CD14-positive monocyte (primary cell): ENCODE measurements at regions not wholly inside any gene's neighbourhood (a gene's known extent, or its start where the extent isn't known, plus 50 kb on each side); places are given as distances from the start of the nearest gene placed in this dataset.

Experiments used
- DNase-seq, 3 donors: peaks; one replicate each; pipeline ENCODE4 v3.0.0-alpha.2; 2011 to 2022
- H2AFZ ChIP-seq: 2 replicates; pipeline ENCODE4 v1.6.0; 2012; ENCODE audit warnings: mild to moderate bottlenecking, low read depth, low read length, inconsistent platforms; ENCODE audit not compliant: insufficient read depth, poor library complexity, severe bottlenecking
- H3K27ac ChIP-seq, 2 donors: 1 replicate in 1 of 2; 2 replicates in 1 of 2; pipeline ENCODE4 v1.5.1; 2012 to 2013; ENCODE audit warnings: low read length in 2 of 2, control low read depth in 1 of 2, inconsistent platforms in 1 of 2, low read depth in 1 of 2, mild to moderate bottlenecking in 1 of 2
- H3K27me3 ChIP-seq, 2 donors: one replicate each; pipeline versions ENCODE4 v1.6.0 to v1.6.1; 2011 to 2013; ENCODE audit warnings: low read length in 2 of 2; ENCODE audit not compliant: control insufficient read depth in 2 of 2, insufficient read depth in 2 of 2
- H3K36me3 ChIP-seq, 2 donors: replicated peaks in 1 of 2; 1 replicate in 1 of 2; 2 replicates in 1 of 2; pipeline versions ENCODE4 v1.5.1 to v1.6.1; 2012 to 2013; ENCODE audit warnings: low read length in 2 of 2, control low read depth in 1 of 2, inconsistent platforms in 1 of 2, mild to moderate bottlenecking in 1 of 2; ENCODE audit not compliant: insufficient read depth in 2 of 2, control insufficient read depth in 1 of 2
- H3K4me1 ChIP-seq, 2 donors: 1 replicate in 1 of 2; 2 replicates in 1 of 2; pipeline versions ENCODE4 v1.5.1 to v1.6.1; 2012 to 2013; ENCODE audit warnings: low read length in 2 of 2, control low read depth in 1 of 2, inconsistent platforms in 1 of 2, mild to moderate bottlenecking in 1 of 2, moderate library complexity in 1 of 2; ENCODE audit not compliant: insufficient read depth in 2 of 2, control insufficient read depth in 1 of 2
- H3K4me2 ChIP-seq: replicated peaks from 2 replicates; pipeline ENCODE3; 2012; ENCODE audit warnings: low read length, moderate library complexity, mild to moderate bottlenecking; ENCODE audit not compliant: poor library complexity, severe bottlenecking; ENCODE audit errors: extremely low read depth
- H3K4me3 ChIP-seq, 3 experiments: fragments of 200-600 bp in 1 of 3; sonication (generic) in 1 of 3; replicated peaks in 1 of 3; 1 replicate in 2 of 3; 2 replicates in 1 of 3; pipeline ENCODE4 v1.5.1; 2011 to 2013; ENCODE audit warnings: low read length in 3 of 3, mild to moderate bottlenecking in 3 of 3, control low read depth in 2 of 3, low read depth in 2 of 3, inconsistent platforms in 1 of 3, moderate library complexity in 1 of 3
- H3K79me2 ChIP-seq: 2 replicates; pipeline ENCODE4 v1.6.0; 2012; ENCODE audit warnings: mild to moderate bottlenecking, control low read depth, inconsistent platforms, low read length, moderate library complexity; ENCODE audit not compliant: insufficient read depth
- H3K9ac ChIP-seq: 2 replicates; pipeline ENCODE4 v1.6.0; 2017; ENCODE audit warnings: low read length, mild to moderate bottlenecking; ENCODE audit not compliant: insufficient read depth, poor library complexity, severe bottlenecking
- H3K9me3 ChIP-seq, 2 donors: replicated peaks in 1 of 2; 1 replicate in 1 of 2; 2 replicates in 1 of 2; pipeline versions ENCODE4 v1.5.1 to v1.6.1; 2012 to 2013; ENCODE audit warnings: low read length in 2 of 2, control low read depth in 1 of 2; ENCODE audit not compliant: control insufficient read depth in 1 of 2, insufficient read depth in 1 of 2
- H4K20me1 ChIP-seq: 2 replicates; pipeline ENCODE4 v1.6.0; 2012; ENCODE audit warnings: mild to moderate bottlenecking, low read length, control low read depth, moderate library complexity; ENCODE audit not compliant: insufficient read depth
- H3K27ac Mint-ChIP-seq, 7 donors: one replicate each; pipeline ENCODE4 v1.8.0; 2020; ENCODE audit warnings: mild to moderate bottlenecking in 7 of 7, mixed read lengths in 7 of 7, moderate library complexity in 6 of 7, inconsistent platforms in 2 of 7
- H3K27me3 Mint-ChIP-seq, 3 donors: one replicate each; pipeline ENCODE4 v1.8.0; 2021 to 2022; ENCODE audit warnings: low read depth in 3 of 3, mild to moderate bottlenecking in 3 of 3, mixed read lengths in 3 of 3, moderate library complexity in 3 of 3, inconsistent platforms in 1 of 3
- H3K36me3 Mint-ChIP-seq, 2 donors: one replicate each; pipeline ENCODE4 v1.8.0; 2020; ENCODE audit warnings: mixed read lengths in 2 of 2, inconsistent platforms in 1 of 2, mild to moderate bottlenecking in 1 of 2
- H3K4me1 Mint-ChIP-seq: one replicate; pipeline ENCODE4 v1.8.0; 2020; ENCODE audit warnings: mild to moderate bottlenecking, mixed read lengths
- H3K4me3 Mint-ChIP-seq, 2 donors: one replicate each; pipeline ENCODE4 v1.8.0; 2020; ENCODE audit warnings: mild to moderate bottlenecking in 2 of 2, mixed read lengths in 2 of 2, moderate library complexity in 1 of 2
- H3K9me3 Mint-ChIP-seq, 7 donors: one replicate each; pipeline ENCODE4 v1.8.0; 2020 to 2022; ENCODE audit warnings: mixed read lengths in 7 of 7, mild to moderate bottlenecking in 6 of 7, moderate library complexity in 6 of 7, inconsistent platforms in 2 of 7
- WGBS: methylation state at CpG from one replicate; pipeline ENCODE4 v1.1.5; 2013; ENCODE audit warnings: missing lambda C conversion rate; ENCODE audit not compliant: insufficient coverage; 5-methylcytosine and 5-hydroxymethylcytosine counted together
- intact Hi-C, 2 donors: fragments of 100-400 bp; cut with micrococcal nuclease; formaldehyde crosslinking; loops; one replicate each; pipeline versions ENCODE4 v1.15.0 to v1.15.1; 2023
- TF ChIP-seq, protein P1 (sequence below): fragments of 200-600 bp; IDR thresholded peaks from one replicate; pipeline ENCODE4 v1.8.0; 2022; ENCODE audit warnings: antibody characterized with exemption, mild to moderate bottlenecking

DNA sequence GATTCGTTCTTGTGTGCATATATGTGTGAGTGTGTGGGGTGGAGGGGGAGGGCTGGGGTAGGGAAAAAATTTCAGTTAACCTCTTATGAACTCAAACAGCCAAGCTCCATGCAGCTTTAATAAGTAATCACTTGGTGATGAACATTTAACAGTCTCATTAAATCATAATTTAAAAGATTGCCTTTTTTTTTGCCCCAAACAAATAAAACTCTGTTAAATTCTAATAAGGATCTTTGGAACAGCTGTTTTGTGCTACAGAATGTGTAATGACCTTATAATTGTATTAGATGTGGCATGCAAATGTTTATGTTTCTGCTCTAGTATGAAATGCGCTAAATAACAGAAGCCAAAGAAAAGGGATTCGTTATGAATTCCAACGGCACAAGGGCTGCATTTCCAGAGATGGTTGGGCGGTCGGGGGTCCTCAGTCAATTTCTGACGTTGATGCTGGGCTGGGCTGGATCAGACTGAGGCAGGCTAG is 80.0 kb upstream of the RORA start:
- Mint-ChIP-seq H3K36me3 (no peaks in the 10 kb centered on the region), H3K4me3 (no peak overlapping the region), H3K4me1 (no peaks in the 10 kb centered on the region), H3K27ac (no peak overlapping the region), H3K9me3 (peaks cover 0 to 14% (median 6%) of the 10 kb centered on the region in 7 donors), H3K27me3 (peaks cover 0 to 1% (median 0%) of the 10 kb centered on the region in 3 donors)
- no peak for DNase-seq
- no peak overlapping the region for H2AFZ ChIP-seq
- H3K9ac ChIP-seq: no peak overlapping the region
- H3K27ac ChIP-seq: no peak overlapping the region
- H3K9me3 ChIP-seq: peaks cover 4 to 5% of the 10 kb centered on the region in 2 donors
- 52% methylated on average over 3 of the region's 7 CpGs for WGBS
- H3K36me3 ChIP-seq: no peaks in the 10 kb centered on the region
- intact Hi-C loops: no loop called here
- H3K4me3 ChIP-seq: no peak overlapping the region
- TF ChIP-seq, protein P1, sequence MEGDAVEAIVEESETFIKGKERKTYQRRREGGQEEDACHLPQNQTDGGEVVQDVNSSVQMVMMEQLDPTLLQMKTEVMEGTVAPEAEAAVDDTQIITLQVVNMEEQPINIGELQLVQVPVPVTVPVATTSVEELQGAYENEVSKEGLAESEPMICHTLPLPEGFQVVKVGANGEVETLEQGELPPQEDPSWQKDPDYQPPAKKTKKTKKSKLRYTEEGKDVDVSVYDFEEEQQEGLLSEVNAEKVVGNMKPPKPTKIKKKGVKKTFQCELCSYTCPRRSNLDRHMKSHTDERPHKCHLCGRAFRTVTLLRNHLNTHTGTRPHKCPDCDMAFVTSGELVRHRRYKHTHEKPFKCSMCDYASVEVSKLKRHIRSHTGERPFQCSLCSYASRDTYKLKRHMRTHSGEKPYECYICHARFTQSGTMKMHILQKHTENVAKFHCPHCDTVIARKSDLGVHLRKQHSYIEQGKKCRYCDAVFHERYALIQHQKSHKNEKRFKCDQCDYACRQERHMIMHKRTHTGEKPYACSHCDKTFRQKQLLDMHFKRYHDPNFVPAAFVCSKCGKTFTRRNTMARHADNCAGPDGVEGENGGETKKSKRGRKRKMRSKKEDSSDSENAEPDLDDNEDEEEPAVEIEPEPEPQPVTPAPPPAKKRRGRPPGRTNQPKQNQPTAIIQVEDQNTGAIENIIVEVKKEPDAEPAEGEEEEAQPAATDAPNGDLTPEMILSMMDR: no peak
- no peaks in the 10 kb centered on the region for H3K27me3 ChIP-seq
- H3K4me1 ChIP-seq: no peaks in the 10 kb centered on the region
- H3K79me2 ChIP-seq: no peaks in the 10 kb centered on the region
- H3K4me2 ChIP-seq: no peak overlapping the region
- no peaks in the 10 kb centered on the region for H4K20me1 ChIP-seq

DNA sequence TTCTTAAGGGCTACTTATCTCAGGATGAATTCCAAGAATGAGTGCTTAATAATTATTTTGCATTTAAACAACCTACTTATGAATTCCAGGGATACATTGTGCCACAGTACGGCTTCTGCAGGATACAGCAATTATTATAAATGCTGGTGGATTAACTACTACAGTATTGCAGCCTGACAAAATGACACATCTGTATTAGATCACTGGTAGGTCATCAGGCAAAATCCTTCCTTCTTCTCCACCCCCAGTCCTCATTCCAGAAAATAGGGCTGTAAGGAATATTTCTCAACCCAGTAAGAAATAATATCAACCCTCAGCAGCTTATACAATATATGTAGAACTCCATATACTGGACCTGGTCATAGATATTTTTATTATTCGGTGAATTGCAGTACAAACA is 79.3 kb upstream of the RORA start:
- no peaks in the 10 kb centered on the region for H3K79me2 ChIP-seq
- no peaks in the 10 kb centered on the region for H4K20me1 ChIP-seq
- H3K9me3 ChIP-seq: peaks cover 4 to 5% of the 10 kb centered on the region in 2 donors
- no peaks in the 10 kb centered on the region for H3K36me3 ChIP-seq
- no peak overlapping the region for H3K4me3 ChIP-seq
- no CpG with 5 or more reads among the region's 2 CpGs for WGBS
- Mint-ChIP-seq H3K4me1 (no peaks in the 10 kb centered on the region), H3K27ac (no peak overlapping the region), H3K27me3 (peaks cover 0 to 1% (median 0%) of the 10 kb centered on the region in 3 donors), H3K36me3 (no peaks in the 10 kb centered on the region), H3K4me3 (no peak overlapping the region), H3K9me3 (peaks cover 0 to 15% (median 7%) of the 10 kb centered on the region in 7 donors)
- TF ChIP-seq, protein P1: no peak
- H3K27ac ChIP-seq: no peak overlapping the region
- no peak overlapping the region for H3K9ac ChIP-seq
- H3K27me3 ChIP-seq: no peaks in the 10 kb centered on the region
- no peak overlapping the region for H2AFZ ChIP-seq
- no peak for DNase-seq
- intact Hi-C loops: no loop called here
- H3K4me2 ChIP-seq: no peak overlapping the region
- no peaks in the 10 kb centered on the region for H3K4me1 ChIP-seq
